HG03196 (cell line): ENCODE measurements at regions not wholly inside any gene's neighbourhood (a gene's known extent, or its start where the extent isn't known, plus 50 kb on each side); places are given as distances from the start of the nearest gene placed in this dataset.
"Not testable (repeated sequence)": the region's sequence is repeated elsewhere in the genome, so short reads cannot be mapped to it uniquely, and the experiment has no call there.

ENCODE experiments used
- ATAC-seq: cut with Tn5 transposase; IDR thresholded peaks from one replicate; pipeline ENCODE4 v1.9.1; 2021; ENCODE audit not compliant: unreplicated experiment

DNA sequence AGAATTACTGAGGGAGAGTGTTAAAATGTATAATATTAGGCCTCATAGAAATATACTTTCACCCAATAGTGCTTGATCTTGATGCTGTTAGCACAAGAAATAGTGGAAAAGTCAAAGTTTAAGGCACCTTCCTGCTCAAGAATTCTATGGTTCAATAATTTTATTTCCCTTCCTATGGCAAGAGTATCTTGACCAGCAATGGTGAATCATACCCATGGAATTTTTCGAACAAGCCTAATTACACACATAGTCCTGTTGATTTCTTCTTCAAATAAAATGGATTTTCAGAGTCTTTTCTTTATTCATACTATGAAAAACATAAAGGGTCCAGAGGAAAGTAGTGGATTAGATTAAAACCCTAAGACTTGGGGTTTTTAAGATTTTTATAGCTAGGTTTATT lies 810.6 kb downstream of the CDH11 start:
- ATAC-seq = no peak

DNA sequence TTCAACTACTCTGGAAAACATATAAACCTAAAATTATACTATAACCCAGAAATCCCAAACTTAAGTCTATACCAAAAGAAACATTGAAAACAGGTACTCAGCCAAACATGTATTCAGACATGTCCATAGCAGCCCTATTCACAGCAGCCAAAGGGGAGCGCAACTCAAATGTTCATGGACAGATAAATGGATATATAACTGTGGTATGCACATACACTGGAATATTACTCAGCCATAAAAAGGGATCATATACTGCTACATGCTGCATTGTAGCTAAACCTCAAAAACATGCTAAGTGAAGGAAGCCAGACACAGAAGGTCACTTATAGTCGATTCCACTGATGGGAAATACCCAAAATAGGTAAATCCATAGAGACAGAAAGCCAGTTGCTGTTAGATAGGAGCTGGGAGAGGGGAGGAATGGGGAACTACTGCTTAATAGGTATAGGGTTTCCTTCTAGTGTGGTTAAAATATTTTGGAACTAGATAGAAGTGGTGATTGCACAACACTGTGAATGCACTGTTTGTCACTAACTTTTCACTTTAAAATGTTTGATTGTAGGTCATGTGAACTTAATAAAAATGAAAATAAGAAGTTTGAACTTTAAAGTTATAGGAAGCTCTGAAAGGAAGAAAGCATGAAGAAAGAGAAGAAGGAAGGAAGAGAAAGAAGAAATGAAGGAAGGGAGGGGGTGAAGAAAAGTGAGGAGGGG lies 812.3 kb downstream of the CDH11 start:
- no peak for ATAC-seq

GRCh38 chr16:64308721-64309120 lies 813.1 kb downstream of the CDH11 start:
- ATAC-seq = no peak

- no peak for ATAC-seq
Measured at GRCh38 chr16:64307431-64307830, 814.4 kb downstream of the CDH11 start.

- no peak for ATAC-seq
Measured at GRCh38 chr16:64305663-64306062, 816.2 kb downstream of the CDH11 start.

GRCh38 chr16:64304951-64305350 lies 816.9 kb downstream of the CDH11 start:
- ATAC-seq = no peak

- ATAC-seq = no peak
Measured at GRCh38 chr16:64304396-64304795, 817.5 kb downstream of the CDH11 start.

- ATAC-seq = no peak
Measured at GRCh38 chr16:64297863-64298600, 823.8 kb downstream of the CDH11 start.

DNA sequence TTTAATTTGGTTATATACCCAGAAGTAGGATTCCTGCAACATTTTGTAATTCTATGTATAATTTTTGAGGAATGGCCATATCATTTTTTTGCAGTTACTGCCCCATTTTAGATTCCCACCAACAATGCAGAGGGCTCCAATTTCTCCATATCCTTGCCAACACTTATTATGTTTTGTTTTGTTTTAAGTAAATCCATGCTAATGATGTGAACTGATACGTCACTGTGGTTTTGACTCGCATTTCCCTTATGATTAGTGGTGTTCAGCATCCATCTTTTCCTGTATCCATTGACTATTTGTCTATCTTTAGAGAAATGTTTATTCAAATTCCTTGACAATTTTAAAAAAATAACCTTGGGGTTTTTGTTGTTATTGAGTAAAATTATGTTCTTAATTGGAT lies 826.4 kb downstream of the CDH11 start:
- no peak for ATAC-seq

DNA sequence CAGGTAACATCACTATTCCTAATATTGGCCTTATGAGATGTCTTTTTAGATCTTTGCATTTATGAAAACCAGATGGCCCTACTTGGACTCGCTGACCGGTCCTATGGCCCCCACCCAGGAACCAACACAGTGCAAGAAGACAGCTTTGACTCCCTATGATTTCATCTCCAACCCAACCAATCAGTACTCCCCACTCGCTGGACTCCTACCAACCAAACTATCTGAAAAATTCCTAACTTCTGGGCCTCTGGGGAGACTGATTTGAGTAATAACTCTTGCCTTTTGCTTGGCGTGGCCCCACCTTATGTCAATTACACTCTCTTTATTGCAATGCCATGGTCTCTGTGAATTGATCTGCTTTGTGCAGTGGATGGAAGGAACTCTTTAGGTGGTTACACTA lies 828.9 kb downstream of the CDH11 start:
- no peak for ATAC-seq

- ATAC-seq = no peak
Measured at GRCh38 chr16:64292161-64292560, 829.7 kb downstream of the CDH11 start.

DNA sequence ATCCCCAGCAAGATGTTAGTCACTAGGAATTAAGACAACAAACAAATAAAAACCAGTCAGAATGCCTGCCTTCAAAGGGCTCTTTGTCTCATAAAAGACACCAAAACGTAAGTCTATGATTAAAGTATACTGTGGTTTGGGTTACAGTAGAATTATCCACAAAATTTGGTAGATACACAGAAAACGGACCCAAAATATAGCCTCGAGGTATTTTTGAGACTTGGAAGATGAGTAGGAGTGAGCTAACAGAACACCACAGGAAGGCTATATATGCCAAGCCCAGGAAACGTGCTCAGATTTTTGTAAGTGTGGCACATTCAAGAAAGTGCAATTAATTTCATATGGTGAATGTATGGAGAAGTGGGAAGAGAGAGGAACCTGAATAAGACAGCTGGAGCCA lies 831.4 kb downstream of the CDH11 start:
- no peak for ATAC-seq

DNA sequence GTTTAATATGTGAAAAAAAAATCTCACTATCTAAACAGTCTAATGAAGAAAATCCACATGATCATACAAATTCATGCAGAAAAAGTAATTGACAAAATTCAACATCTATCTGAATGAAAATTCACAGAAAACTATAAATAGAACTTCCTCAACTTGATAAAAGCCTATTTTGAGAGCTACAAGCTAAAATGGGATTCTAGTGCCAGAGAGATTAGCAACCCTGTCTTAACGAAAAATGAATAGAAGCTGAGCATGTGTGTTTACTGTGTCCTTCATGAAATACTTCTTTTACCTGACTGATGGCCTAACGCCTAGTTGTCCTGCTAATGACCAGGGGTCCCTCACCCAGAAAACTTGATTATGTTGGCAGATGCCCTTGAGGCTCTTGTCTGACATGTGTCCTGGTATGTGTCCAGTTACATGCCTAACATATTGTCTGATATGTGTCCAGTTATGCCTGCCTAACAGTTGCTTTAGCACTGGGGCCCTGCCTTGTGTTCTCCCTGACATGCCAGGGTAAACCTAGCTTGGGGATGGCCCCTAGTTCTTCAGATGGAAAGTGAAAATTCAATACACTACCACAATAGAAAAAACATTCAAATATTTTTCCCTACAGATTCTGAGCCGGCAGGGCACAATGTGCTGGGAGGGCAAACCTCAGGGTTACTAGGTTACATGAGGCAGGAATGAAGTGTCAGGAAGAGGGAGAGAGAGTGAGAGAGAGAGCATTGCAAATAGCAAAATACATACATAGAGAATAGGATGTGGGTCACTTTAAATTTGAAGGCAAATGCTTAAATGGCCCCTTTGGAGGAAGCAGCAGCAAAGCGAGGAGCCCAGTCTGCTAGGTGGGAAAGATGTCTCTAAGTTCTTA lies 834.0 kb downstream of the CDH11 start:
- no peak for ATAC-seq

GRCh38 chr16:64282181-64282580 lies 839.7 kb downstream of the CDH11 start:
- ATAC-seq = no peak

- no peak for ATAC-seq
Measured at GRCh38 chr16:64280317-64280716, 841.5 kb downstream of the CDH11 start.

DNA sequence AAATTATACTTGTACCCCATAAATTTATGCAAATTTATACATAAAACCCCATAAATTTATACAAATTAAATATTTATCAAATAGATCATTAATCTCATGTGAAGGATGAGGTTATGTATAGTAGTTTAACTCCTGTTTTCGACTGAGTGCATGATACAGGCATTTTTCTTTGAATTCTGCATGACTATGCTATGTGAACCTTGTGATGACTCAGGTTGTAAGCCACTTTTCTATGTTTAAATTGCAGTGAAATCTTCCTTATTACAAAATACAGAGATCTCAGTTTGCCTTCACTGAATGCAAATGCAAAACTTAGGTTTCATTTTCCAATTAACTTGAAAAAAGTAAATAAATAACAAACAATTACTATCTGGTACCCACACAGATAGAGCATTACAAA lies 843.7 kb downstream of the CDH11 start:
- no peak for ATAC-seq

DNA sequence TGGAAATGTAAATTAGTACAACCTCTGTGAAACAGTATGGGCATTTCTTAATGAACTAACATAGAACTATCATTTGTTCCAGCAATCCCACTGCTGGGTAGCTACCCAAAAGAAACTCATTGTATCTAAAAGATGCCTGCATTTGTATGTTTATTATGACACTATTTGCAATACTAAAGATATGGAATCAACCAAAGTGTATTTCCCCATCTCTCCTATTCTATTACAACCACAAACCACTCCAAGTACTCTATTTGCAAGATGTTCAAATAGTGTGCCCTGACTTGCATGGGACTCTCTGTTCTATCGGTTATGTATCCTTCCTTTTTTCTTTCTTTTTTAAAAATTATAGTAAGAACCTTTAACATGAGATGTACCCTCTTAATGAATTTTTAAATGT lies 845.2 kb downstream of the CDH11 start:
- ATAC-seq = no peak

- no peak for ATAC-seq
Measured at GRCh38 chr16:64272028-64272427, 849.8 kb downstream of the CDH11 start.

DNA sequence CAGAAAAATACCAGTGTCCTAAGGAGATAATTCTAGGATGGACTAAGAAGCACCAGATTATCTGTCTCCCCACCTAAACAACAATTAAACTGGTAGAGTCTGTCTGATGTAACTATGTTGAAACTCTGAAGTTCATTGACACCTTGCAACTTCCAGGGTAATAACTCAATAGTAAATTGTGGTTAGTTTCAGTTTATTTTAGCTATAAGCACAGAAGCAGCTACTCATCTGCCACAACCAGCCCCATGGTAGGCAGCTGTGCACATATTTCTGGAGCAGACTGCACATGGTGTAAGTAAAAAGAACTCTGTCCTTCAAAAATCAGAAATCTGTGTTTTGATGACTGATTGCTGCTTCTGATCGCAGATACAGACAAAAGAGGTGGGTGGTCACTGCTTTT lies 852.1 kb downstream of the CDH11 start:
- ATAC-seq = no peak

- ATAC-seq = no peak
Measured at GRCh38 chr16:64265756-64266155, 856.1 kb downstream of the CDH11 start.

DNA sequence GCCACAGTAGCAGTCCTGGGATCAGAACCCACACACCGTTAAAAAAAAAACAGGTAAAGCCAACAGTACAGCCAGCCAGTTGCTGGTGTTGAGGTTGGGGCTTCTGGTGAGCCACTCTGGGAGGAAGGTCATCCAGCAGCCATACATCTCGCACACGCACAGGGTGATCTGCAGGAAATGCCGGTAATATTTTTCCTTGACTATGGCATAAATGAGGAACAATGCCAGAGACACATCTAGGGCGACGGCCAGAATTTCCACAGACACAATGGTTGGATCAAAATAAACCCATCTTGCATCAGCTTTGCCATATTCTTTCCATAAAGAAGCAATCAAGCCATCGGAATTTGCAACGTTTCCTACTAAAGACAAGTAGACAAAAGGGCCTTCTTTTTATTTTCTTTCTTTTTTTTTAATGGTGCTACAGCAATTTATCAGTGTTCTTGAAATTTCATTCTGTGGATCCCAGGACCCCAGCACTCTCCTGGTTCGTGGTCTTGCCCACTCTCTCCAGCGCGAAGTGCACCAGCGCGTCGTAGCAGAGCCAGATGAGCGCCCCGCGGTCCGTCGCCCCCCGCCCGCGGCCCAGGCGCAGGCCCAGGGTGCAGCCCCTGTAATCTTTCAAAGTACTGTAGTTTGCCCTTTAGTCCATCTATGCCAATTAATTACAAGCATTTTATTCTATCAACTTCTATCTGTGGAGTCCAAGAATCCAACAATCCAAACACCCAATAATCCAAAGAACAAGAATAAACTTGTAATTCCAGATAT lies 861.0 kb downstream of the CDH11 start:
- not testable (repeated sequence) for ATAC-seq
